HEK293 (cell line): ENCODE measurements at regions not wholly inside any gene's neighbourhood (a gene's known extent, or its start where the extent isn't known, plus 50 kb on each side); places are given as distances from the start of the nearest gene placed in this dataset.

Experiments
- KLF9 ChIP-seq: fragments of 450-650 bp; formaldehyde crosslinking; IDR thresholded peaks from 2 replicates; pipeline ENCODE4 v1.5.1; 2016; ENCODE audit warnings: missing biosample characterization, missing genetic modification characterization, low read depth
- YY1 ChIP-seq: fragments of 450-650 bp; formaldehyde crosslinking; IDR thresholded peaks from 2 replicates; pipeline ENCODE4 v1.5.1; 2018; ENCODE audit warnings: missing biosample characterization, missing genetic modification characterization
- TF ChIP-seq, protein P1 (sequence below): fragments of 450-650 bp; formaldehyde crosslinking; IDR thresholded peaks from 2 replicates; pipeline ENCODE4 v1.5.1; 2016; ENCODE audit warnings: missing biosample characterization, missing genetic modification characterization
- TF ChIP-seq, protein P2 (sequence below): fragments of 450-650 bp; formaldehyde crosslinking; IDR thresholded peaks from 2 replicates; pipeline ENCODE4 v1.5.1; 2016; ENCODE audit warnings: missing biosample characterization, missing genetic modification characterization
- TF ChIP-seq, protein P3 (sequence below): sonication (generic); formaldehyde crosslinking; IDR thresholded peaks from 2 replicates; pipeline ENCODE4 v1.8.1; 2022; ENCODE audit warnings: mild to moderate bottlenecking, moderate library complexity, missing genetic modification reagents

GRCh38 chr18:39149211-39149806 is 1583.7 kb upstream of the CELF4 start:
- TF ChIP-seq, protein P1, sequence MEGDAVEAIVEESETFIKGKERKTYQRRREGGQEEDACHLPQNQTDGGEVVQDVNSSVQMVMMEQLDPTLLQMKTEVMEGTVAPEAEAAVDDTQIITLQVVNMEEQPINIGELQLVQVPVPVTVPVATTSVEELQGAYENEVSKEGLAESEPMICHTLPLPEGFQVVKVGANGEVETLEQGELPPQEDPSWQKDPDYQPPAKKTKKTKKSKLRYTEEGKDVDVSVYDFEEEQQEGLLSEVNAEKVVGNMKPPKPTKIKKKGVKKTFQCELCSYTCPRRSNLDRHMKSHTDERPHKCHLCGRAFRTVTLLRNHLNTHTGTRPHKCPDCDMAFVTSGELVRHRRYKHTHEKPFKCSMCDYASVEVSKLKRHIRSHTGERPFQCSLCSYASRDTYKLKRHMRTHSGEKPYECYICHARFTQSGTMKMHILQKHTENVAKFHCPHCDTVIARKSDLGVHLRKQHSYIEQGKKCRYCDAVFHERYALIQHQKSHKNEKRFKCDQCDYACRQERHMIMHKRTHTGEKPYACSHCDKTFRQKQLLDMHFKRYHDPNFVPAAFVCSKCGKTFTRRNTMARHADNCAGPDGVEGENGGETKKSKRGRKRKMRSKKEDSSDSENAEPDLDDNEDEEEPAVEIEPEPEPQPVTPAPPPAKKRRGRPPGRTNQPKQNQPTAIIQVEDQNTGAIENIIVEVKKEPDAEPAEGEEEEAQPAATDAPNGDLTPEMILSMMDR (tag by site-specific recombination): no peak
- TF ChIP-seq, protein P2, sequence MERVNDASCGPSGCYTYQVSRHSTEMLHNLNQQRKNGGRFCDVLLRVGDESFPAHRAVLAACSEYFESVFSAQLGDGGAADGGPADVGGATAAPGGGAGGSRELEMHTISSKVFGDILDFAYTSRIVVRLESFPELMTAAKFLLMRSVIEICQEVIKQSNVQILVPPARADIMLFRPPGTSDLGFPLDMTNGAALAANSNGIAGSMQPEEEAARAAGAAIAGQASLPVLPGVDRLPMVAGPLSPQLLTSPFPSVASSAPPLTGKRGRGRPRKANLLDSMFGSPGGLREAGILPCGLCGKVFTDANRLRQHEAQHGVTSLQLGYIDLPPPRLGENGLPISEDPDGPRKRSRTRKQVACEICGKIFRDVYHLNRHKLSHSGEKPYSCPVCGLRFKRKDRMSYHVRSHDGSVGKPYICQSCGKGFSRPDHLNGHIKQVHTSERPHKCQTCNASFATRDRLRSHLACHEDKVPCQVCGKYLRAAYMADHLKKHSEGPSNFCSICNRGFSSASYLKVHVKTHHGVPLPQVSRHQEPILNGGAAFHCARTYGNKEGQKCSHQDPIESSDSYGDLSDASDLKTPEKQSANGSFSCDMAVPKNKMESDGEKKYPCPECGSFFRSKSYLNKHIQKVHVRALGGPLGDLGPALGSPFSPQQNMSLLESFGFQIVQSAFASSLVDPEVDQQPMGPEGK: no peak
- TF ChIP-seq, protein P3, sequence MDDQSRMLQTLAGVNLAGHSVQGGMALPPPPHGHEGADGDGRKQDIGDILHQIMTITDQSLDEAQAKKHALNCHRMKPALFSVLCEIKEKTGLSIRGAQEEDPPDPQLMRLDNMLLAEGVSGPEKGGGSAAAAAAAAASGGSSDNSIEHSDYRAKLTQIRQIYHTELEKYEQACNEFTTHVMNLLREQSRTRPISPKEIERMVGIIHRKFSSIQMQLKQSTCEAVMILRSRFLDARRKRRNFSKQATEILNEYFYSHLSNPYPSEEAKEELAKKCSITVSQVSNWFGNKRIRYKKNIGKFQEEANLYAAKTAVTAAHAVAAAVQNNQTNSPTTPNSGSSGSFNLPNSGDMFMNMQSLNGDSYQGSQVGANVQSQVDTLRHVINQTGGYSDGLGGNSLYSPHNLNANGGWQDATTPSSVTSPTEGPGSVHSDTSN (CRISPR knock-in tag): no peak
- TF ChIP-seq YY1 (tag by site-specific recombination) (no peak), KLF9 (tag by site-specific recombination) (no peak)
